Prostate gland (tissue), 2 donors: ENCODE measurements at regions not wholly inside any gene's neighbourhood (a gene's known extent, or its start where the extent isn't known, plus 50 kb on each side); places are given as distances from the start of the nearest gene placed in this dataset.

ENCODE experiments used
- POLR2A ChIP-seq: fragments of 450-650 bp; IDR thresholded peaks from one replicate; pipeline ENCODE4 v1.6.1; 2016; ENCODE audit warnings: antibody characterized with exemption, mild to moderate bottlenecking
- TF ChIP-seq, protein P1 (sequence below), 4 experiments: fragments of 200-600 bp in 2 of 4; fragments of 450-650 bp in 2 of 4; sonication (generic) in 2 of 4; IDR thresholded peaks; 1 replicate in 3 of 4; 2 replicates in 1 of 4; pipeline ENCODE4 v1.5.1; 2016 to 2019; ENCODE audit warnings: antibody characterized with exemption in 4 of 4, mild to moderate bottlenecking in 2 of 4, moderate library complexity in 2 of 4

DNA sequence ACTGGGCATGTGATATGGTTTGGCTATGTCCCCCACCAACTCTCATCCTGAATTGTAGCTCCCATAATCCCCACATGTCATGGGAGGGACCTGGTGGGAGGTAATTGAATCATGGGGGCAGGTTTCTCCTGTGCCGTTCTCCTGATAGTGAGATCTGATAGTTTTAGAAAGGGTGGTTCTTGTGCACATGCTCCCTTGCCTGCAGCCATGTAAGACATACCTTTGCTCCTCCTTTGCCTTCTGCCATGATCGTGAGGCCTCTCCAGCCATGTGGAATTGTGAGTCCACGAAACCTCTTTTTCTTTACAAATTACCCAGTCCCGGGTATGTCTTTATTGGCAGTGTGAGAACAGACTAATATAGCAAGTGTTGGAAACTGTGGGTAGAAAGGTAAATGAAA lies 99.5 kb upstream of the HMCN1 start:
- TF ChIP-seq, protein P1, sequence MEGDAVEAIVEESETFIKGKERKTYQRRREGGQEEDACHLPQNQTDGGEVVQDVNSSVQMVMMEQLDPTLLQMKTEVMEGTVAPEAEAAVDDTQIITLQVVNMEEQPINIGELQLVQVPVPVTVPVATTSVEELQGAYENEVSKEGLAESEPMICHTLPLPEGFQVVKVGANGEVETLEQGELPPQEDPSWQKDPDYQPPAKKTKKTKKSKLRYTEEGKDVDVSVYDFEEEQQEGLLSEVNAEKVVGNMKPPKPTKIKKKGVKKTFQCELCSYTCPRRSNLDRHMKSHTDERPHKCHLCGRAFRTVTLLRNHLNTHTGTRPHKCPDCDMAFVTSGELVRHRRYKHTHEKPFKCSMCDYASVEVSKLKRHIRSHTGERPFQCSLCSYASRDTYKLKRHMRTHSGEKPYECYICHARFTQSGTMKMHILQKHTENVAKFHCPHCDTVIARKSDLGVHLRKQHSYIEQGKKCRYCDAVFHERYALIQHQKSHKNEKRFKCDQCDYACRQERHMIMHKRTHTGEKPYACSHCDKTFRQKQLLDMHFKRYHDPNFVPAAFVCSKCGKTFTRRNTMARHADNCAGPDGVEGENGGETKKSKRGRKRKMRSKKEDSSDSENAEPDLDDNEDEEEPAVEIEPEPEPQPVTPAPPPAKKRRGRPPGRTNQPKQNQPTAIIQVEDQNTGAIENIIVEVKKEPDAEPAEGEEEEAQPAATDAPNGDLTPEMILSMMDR (IDR thresholded peaks at IDR 0.05), result no peak
- no peak for TF ChIP-seq POLR2A
